HEK293 (cell line): ENCODE measurements at regions not wholly inside any gene's neighbourhood (a gene's known extent, or its start where the extent isn't known, plus 50 kb on each side); places are given as distances from the start of the nearest gene placed in this dataset.

Source experiments
- CTCF ChIA-PET: fragments of 350-600 bp; formaldehyde crosslinking; extraction: SDS; loops from one replicate; lab custom pipeline; 2021; ENCODE audit warnings: antibody characterized with exemption; lab: Yijun Ruan, JAX
- POLR2A ChIA-PET: fragments of 300-600 bp; formaldehyde crosslinking; extraction: SDS; loops from one replicate; lab custom pipeline; 2020; ENCODE audit warnings: antibody characterized with exemption, inconsistent platforms; lab: Yijun Ruan, JAX
- H3K27ac ChIP-seq: fragments of 200-500 bp; sonication (Bioruptor generic); 2 replicates; pipeline ENCODE4 v1.5.1; 2014; ENCODE audit warnings: low read depth, low read length, control low read depth, inconsistent platforms; ENCODE audit errors: extremely low read depth
- H3K36me3 ChIP-seq, 2 experiments: fragments of 200-500 bp in 1 of 2; sonication (Bioruptor generic) in 1 of 2; 1 replicate in 1 of 2; 2 replicates in 1 of 2; pipeline ENCODE4 v1.5.1; 2014 to 2017; ENCODE audit warnings: inconsistent platforms in 2 of 2, low read length in 2 of 2; ENCODE audit not compliant: control insufficient read depth in 2 of 2, insufficient read depth in 1 of 2
- H3K4me1 ChIP-seq: fragments of 200-500 bp; sonication (Bioruptor generic); 2 replicates; pipeline ENCODE4 v1.5.1; 2014; ENCODE audit warnings: mild to moderate bottlenecking, low read length, inconsistent platforms; ENCODE audit not compliant: control insufficient read depth, insufficient read depth
- H3K4me3 ChIP-seq: 2 replicates; pipeline ENCODE4 v1.5.1; 2011; ENCODE audit warnings: low read depth, mild to moderate bottlenecking, control low read depth, low read length, moderate library complexity
- H3K9me3 ChIP-seq: fragments of 200-500 bp; sonication (Bioruptor generic); 2 replicates; pipeline ENCODE4 v1.5.1; 2014; ENCODE audit warnings: low read depth, low read length, inconsistent platforms; ENCODE audit not compliant: control insufficient read depth, insufficient read depth
- AEBP2 ChIP-seq: fragments of 450-650 bp; formaldehyde crosslinking; IDR thresholded peaks from 2 replicates; pipeline ENCODE4 v1.5.1; 2016; ENCODE audit warnings: missing biosample characterization, missing genetic modification characterization, borderline replicate concordance
- KLF8 ChIP-seq: fragments of 450-650 bp; formaldehyde crosslinking; IDR thresholded peaks from 2 replicates; pipeline ENCODE4 v1.5.1; 2016; ENCODE audit warnings: missing biosample characterization, missing genetic modification characterization
- RBAK ChIP-seq: fragments of 450-650 bp; formaldehyde crosslinking; IDR thresholded peaks from 2 replicates; pipeline ENCODE4 v1.5.1; 2016; ENCODE audit warnings: missing biosample characterization, missing genetic modification characterization
- SP2 ChIP-seq: fragments of 450-650 bp; formaldehyde crosslinking; IDR thresholded peaks from 2 replicates; pipeline ENCODE4 v1.5.1; 2016; ENCODE audit warnings: missing biosample characterization, missing genetic modification characterization
- TRIM28 ChIP-seq: IDR thresholded peaks from 2 replicates; pipeline ENCODE4 v1.6.1; 2011; ENCODE audit warnings: low read length, control low read depth, borderline replicate concordance
- ZNF112 ChIP-seq: fragments of 450-650 bp; formaldehyde crosslinking; IDR thresholded peaks from 2 replicates; pipeline ENCODE4 v1.5.0; 2017; ENCODE audit warnings: missing biosample characterization, missing genetic modification characterization
- ZNF16 ChIP-seq: fragments of 450-650 bp; formaldehyde crosslinking; IDR thresholded peaks from 2 replicates; pipeline ENCODE4 v1.5.1; 2016; ENCODE audit warnings: low read depth, missing biosample characterization, missing genetic modification characterization
- ZNF19 ChIP-seq: fragments of 450-650 bp; formaldehyde crosslinking; IDR thresholded peaks from 2 replicates; pipeline ENCODE4; 2016; ENCODE audit warnings: missing biosample characterization, missing genetic modification characterization, low read depth
- ZNF280D ChIP-seq: fragments of 450-650 bp; formaldehyde crosslinking; IDR thresholded peaks from 2 replicates; pipeline ENCODE4 v1.5.1; 2016; ENCODE audit warnings: missing biosample characterization, missing genetic modification characterization
- ZNF391 ChIP-seq: fragments of 450-650 bp; formaldehyde crosslinking; IDR thresholded peaks from 2 replicates; pipeline ENCODE4 v1.5.1; 2016; ENCODE audit warnings: low read depth, missing biosample characterization, missing genetic modification characterization, borderline replicate concordance
- ZNF426 ChIP-seq: fragments of 450-650 bp; formaldehyde crosslinking; IDR thresholded peaks from 2 replicates; pipeline ENCODE4 v1.5.1; 2017; ENCODE audit warnings: missing biosample characterization, missing genetic modification characterization, mild to moderate bottlenecking, inconsistent platforms, moderate library complexity
- ZNF585B ChIP-seq: fragments of 450-650 bp; formaldehyde crosslinking; IDR thresholded peaks from 2 replicates; pipeline ENCODE4 v1.5.1; 2016; ENCODE audit warnings: missing biosample characterization, missing genetic modification characterization
- ZNF670 ChIP-seq: fragments of 450-650 bp; formaldehyde crosslinking; IDR thresholded peaks from 2 replicates; pipeline ENCODE4 v1.5.1; 2016; ENCODE audit warnings: missing biosample characterization, missing genetic modification characterization, low read depth
- ZNF692 ChIP-seq: fragments of 450-650 bp; formaldehyde crosslinking; IDR thresholded peaks from 2 replicates; pipeline ENCODE4 v1.5.1; 2016; ENCODE audit warnings: missing biosample characterization, missing genetic modification characterization
- ZNF747 ChIP-seq: fragments of 450-650 bp; formaldehyde crosslinking; IDR thresholded peaks from 2 replicates; pipeline ENCODE4 v1.5.1; 2016; ENCODE audit warnings: missing biosample characterization, missing genetic modification characterization
- ZNF777 ChIP-seq: fragments of 450-650 bp; formaldehyde crosslinking; IDR thresholded peaks from 2 replicates; pipeline ENCODE4 v1.5.1; 2017; ENCODE audit warnings: missing biosample characterization, missing genetic modification characterization, borderline replicate concordance
- ZSCAN30 ChIP-seq: fragments of 450-650 bp; IDR thresholded peaks from 2 replicates; pipeline ENCODE4 v1.5.1; 2018; ENCODE audit warnings: missing biosample characterization, mild to moderate bottlenecking, missing genetic modification characterization, moderate library complexity
- ZSCAN4 ChIP-seq: fragments of 450-650 bp; formaldehyde crosslinking; IDR thresholded peaks from 2 replicates; pipeline ENCODE4 v1.5.1; 2017; ENCODE audit warnings: missing biosample characterization, missing genetic modification characterization
- ZSCAN5A ChIP-seq: fragments of 450-650 bp; formaldehyde crosslinking; IDR thresholded peaks from 2 replicates; pipeline ENCODE4 v1.5.1; 2016; ENCODE audit warnings: missing biosample characterization, missing genetic modification characterization

- Histone ChIP-seq H3K36me3 (no peaks in the 10 kb centered on the region), H3K4me3 (no peak overlapping the region), H3K27ac (no peak overlapping the region), H3K4me1 (no peaks in the 10 kb centered on the region), H3K9me3 (no peaks in the 10 kb centered on the region)
- ChIA-PET POLR2A (interaction anchor here (0.6 kb wide), 1 partner anchor 1234 kb away, joined by 5 read pairs; no protein-coding TSS in a partner anchor), CTCF (no interaction called here)
- TF ChIP-seq ZNF391 (no peak), ZSCAN30 (tag by site-specific recombination) (no peak), ZSCAN4 (no peak), KLF8 (tag by site-specific recombination) (no peak), TRIM28 (no peak), ZNF585B (tag by site-specific recombination) (no peak), ZNF112 (no peak), ZSCAN5A (no peak), ZNF747 (tag by site-specific recombination) (no peak), ZNF777 (tag by site-specific recombination) (no peak)
These were observed 506.5 kb downstream of the TCERG1L start for GRCh38 chr10:130804778-130805634.

GRCh38 chr10:130805635-130806030, 505.9 kb downstream of the TCERG1L start:
- H3K9me3 ChIP-seq = no peaks in the 10 kb centered on the region
- H3K4me3 ChIP-seq = no peak overlapping the region
- H3K36me3 ChIP-seq = no peaks in the 10 kb centered on the region
- no peak overlapping the region for H3K27ac ChIP-seq
- POLR2A ChIA-PET = no interaction called here
- H3K4me1 ChIP-seq = no peaks in the 10 kb centered on the region
- CTCF ChIA-PET = no interaction called here
- no peak for TF ChIP-seq ZNF426 (tag by site-specific recombination)

- Histone ChIP-seq H3K36me3 (no peaks in the 10 kb centered on the region), H3K4me1 (no peaks in the 10 kb centered on the region), H3K27ac (no peak overlapping the region), H3K9me3 (no peaks in the 10 kb centered on the region), H3K4me3 (no peak overlapping the region)
- ChIA-PET POLR2A (no interaction called here), CTCF (no interaction called here)
- no peak for TF ChIP-seq SP2
These were observed 505.1 kb downstream of the TCERG1L start for GRCh38 chr10:130806426-130806825.

GRCh38 chr10:130807096-130807495, 504.4 kb downstream of the TCERG1L start:
- ChIA-PET CTCF (no interaction called here), POLR2A (no interaction called here)
- H3K27ac ChIP-seq = no peak overlapping the region
- no peak for TF ChIP-seq AEBP2
- TF ChIP-seq ZNF280D (tag by site-specific recombination) = no peak
- no peak for TF ChIP-seq ZNF19 (tag by site-specific recombination)
- TF ChIP-seq ZNF692 = no peak
- no peak for TF ChIP-seq ZNF16 (tag by site-specific recombination)
- TF ChIP-seq RBAK (tag by site-specific recombination) = no peak
- no peak for TF ChIP-seq ZNF670

More at GRCh38 chr10:130807096-130807495, 504.4 kb downstream of the TCERG1L start:
- Histone ChIP-seq H3K4me1 (no peaks in the 10 kb centered on the region), H3K9me3 (no peaks in the 10 kb centered on the region), H3K36me3 (no peaks in the 10 kb centered on the region), H3K4me3 (no peak overlapping the region)
